Lower leg skin (tissue), 4 donors: ENCODE measurements at regions not wholly inside any gene's neighbourhood (a gene's known extent, or its start where the extent isn't known, plus 50 kb on each side); places are given as distances from the start of the nearest gene placed in this dataset.

Experiments
- DNase-seq, 2 donors: peaks; one replicate each; pipeline ENCODE4 v3.0.0-alpha.2; 2019; ENCODE audit warnings: low spot score in 2 of 2
- H3K4me3 ChIP-seq: fragments of 200-600 bp; sonication (generic); 2 replicates; pipeline ENCODE4 v1.5.1; 2017; ENCODE audit warnings: mild to moderate bottlenecking, low read depth; ENCODE audit not compliant: poor library complexity, severe bottlenecking
- POLR2A ChIP-seq, 2 donors: fragments of 450-650 bp; IDR thresholded peaks; one replicate each; pipeline ENCODE4 v1.6.1; 2016 to 2017; ENCODE audit warnings: antibody characterized with exemption in 2 of 2, mild to moderate bottlenecking in 1 of 2, moderate library complexity in 1 of 2
- WGBS, 2 donors: methylation state at CpG; one replicate each; pipeline ENCODE4 v1.1.5; 2018; 5-methylcytosine and 5-hydroxymethylcytosine counted together
- intact Hi-C: fragments of 100-400 bp; cut with DNase I; formaldehyde crosslinking; loops from one replicate; pipeline ENCODE4 v1.15.0; 2023; ENCODE audit warnings: low total_unique reads
- TF ChIP-seq, protein P1 (sequence below), 3 donors: fragments of 450-650 bp; IDR thresholded peaks; one replicate each; pipeline ENCODE4 v1.5.1; 2016; ENCODE audit warnings: antibody characterized with exemption in 3 of 3, mild to moderate bottlenecking in 3 of 3, moderate library complexity in 2 of 3

DNA sequence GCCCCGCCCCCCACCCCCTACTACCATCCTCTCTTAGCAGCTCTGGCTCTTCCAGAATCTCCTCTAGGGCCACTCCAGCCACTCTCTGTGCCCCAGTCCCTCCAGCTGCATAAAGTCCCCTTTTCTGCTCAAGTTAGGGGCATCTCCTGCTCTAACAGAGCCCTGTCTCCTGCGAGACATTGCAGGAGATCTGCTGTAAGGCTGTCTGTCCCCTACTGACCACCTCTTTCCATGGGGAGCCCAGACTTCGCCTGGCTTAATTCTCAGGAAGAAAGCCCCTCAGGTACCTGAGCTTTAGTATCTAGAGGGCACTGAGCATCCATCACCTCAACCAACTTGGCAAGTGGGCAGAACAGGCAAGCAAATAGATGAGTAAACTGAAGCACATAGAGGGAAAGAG is 200.7 kb upstream of the ZMIZ1 start:
- peak in 1 of 2 donors; percentile 53 for DNase-seq
- no peak overlapping the region for H3K4me3 ChIP-seq
- TF ChIP-seq, protein P1, sequence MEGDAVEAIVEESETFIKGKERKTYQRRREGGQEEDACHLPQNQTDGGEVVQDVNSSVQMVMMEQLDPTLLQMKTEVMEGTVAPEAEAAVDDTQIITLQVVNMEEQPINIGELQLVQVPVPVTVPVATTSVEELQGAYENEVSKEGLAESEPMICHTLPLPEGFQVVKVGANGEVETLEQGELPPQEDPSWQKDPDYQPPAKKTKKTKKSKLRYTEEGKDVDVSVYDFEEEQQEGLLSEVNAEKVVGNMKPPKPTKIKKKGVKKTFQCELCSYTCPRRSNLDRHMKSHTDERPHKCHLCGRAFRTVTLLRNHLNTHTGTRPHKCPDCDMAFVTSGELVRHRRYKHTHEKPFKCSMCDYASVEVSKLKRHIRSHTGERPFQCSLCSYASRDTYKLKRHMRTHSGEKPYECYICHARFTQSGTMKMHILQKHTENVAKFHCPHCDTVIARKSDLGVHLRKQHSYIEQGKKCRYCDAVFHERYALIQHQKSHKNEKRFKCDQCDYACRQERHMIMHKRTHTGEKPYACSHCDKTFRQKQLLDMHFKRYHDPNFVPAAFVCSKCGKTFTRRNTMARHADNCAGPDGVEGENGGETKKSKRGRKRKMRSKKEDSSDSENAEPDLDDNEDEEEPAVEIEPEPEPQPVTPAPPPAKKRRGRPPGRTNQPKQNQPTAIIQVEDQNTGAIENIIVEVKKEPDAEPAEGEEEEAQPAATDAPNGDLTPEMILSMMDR (IDR thresholded peaks at IDR 0.05), result no peak
- TF ChIP-seq POLR2A (IDR thresholded peaks at IDR 0.05), result no peak
- intact Hi-C loops, result no loop called here
- WGBS, 2 donors, result 98% methylated on average over 3 of the region's 3 CpGs

- intact Hi-C loops, result no loop called here
- WGBS, 2 donors, result 90 to 92% methylated on average over 5 of the region's 5 CpGs
- peak; percentile 6 to 21 for DNase-seq
- no peak overlapping the region for H3K4me3 ChIP-seq
- TF ChIP-seq, protein P1 (IDR thresholded peaks at IDR 0.05), result no peak
- no peak for TF ChIP-seq POLR2A (IDR thresholded peaks at IDR 0.05)
These were observed 200.3 kb upstream of the ZMIZ1 start for GRCh38 chr10:78868456-78868855.

- H3K4me3 ChIP-seq, result no peak overlapping the region
- WGBS, 2 donors, result 74 to 77% methylated on average over 7 of the region's 7 CpGs
- no peak for TF ChIP-seq POLR2A (IDR thresholded peaks at IDR 0.05)
- TF ChIP-seq, protein P1 (IDR thresholded peaks at IDR 0.05), result no peak
- peak in 1 of 2 donors; percentile 69 for DNase-seq
- intact Hi-C loops, result no loop called here
These were observed 199.9 kb upstream of the ZMIZ1 start for GRCh38 chr10:78868861-78869260.

DNA sequence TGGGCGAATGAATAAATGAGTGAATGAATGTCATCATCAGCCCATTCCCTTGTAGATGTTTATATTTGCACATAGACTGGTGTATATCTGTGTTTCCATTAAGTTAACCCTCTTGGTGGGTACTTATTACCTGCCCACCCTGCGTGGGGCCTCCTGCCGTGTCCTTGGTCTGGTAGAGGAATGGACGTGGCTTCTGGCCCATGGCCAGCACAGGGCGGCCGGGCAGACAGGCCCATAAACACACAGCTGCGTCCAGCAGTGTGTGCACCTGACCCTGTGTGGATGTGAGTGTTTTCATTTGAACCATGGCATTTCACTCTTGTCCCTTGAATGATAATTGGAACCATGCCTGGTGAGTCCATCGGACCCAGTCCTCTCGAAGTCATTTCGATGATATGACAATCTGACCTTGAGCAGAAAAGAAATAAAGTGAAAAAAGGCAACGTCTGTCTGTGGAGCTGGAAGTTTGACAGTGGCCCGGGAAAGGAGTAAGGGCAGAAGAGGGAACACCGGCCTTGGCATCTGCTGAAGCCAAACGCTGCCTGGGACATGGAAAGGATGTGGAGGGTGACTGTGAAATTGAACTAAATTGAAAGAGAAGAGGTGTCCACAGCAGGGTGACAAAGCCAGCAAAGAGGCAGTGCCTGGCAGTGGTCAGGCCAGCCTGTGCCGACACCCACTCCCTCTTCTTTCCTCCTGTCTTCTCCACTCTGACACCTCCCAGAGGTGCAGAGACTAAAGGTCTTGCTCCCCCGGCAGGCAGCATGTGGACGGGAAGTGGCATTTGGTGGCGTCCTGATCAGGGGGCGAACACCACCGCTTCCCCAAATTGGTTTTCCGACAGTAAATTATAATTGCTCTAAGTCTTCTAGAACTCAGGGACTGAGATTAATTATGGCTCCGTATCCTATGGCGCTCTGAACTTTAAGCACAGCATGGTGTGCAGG is 199.0 kb upstream of the ZMIZ1 start:
- intact Hi-C loops, result no loop called here
- peak in 1 of 2 donors; percentile 52 for DNase-seq
- no peak for TF ChIP-seq POLR2A (IDR thresholded peaks at IDR 0.05)
- TF ChIP-seq, protein P1 (IDR thresholded peaks at IDR 0.05), result no peak
- H3K4me3 ChIP-seq, result no peak overlapping the region
- WGBS, 2 donors, result 84 to 87% methylated on average over 23 of the region's 23 CpGs

GRCh38 chr10:78870458-78870857 is 198.3 kb upstream of the ZMIZ1 start:
- intact Hi-C loops, result no loop called here
- DNase-seq, result peak in 1 of 2 donors; percentile 37
- WGBS, 2 donors, result 85 to 93% methylated on average over 3 of the region's 3 CpGs
- TF ChIP-seq, protein P1 (IDR thresholded peaks at IDR 0.05), result no peak
- TF ChIP-seq POLR2A (IDR thresholded peaks at IDR 0.05), result no peak
- H3K4me3 ChIP-seq, result no peak overlapping the region
